Epithelial cell of proximal tubule (primary cell): ENCODE measurements at regions not wholly inside any gene's neighbourhood (a gene's known extent, or its start where the extent isn't known, plus 50 kb on each side); places are given as distances from the start of the nearest gene placed in this dataset.
A peak's percentile ranks its signal among the peaks of the same experiment; 100 is the strongest.

ENCODE experiments used
- DNase-seq: peaks from one replicate; pipeline ENCODE4 v3.0.0-alpha.2; 2011; ENCODE audit warnings: low read depth
- H3K4me3 ChIP-seq: 2 replicates; pipeline ENCODE4 v1.5.1; 2011; ENCODE audit warnings: low read depth, mild to moderate bottlenecking, low read length
- TF ChIP-seq, protein P1 (sequence below): conservative IDR thresholded peaks from 2 replicates; pipeline ENCODE4 v1.5.1; 2012; ENCODE audit warnings: low read depth, mild to moderate bottlenecking, low read length

DNA sequence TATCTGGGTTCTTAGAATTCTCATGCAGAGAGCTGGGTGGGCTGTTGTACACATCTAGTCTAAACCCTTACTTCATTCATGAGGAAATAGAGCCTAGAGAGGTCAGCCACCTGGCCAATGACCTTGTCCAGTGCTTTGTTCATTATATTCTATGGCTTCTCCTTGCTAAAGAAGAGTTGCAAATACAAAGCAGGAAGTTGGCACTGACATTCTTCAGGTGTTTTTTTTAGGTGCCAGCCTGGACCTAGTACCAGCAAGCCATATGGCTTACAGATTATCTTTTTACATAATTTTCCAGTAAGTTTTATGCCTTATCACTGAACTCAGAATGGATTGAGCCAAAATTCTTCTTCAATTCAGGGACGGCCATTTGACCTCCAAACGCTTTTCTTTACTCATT is 54.7 kb upstream of the PGM2 start:
- TF ChIP-seq, protein P1, sequence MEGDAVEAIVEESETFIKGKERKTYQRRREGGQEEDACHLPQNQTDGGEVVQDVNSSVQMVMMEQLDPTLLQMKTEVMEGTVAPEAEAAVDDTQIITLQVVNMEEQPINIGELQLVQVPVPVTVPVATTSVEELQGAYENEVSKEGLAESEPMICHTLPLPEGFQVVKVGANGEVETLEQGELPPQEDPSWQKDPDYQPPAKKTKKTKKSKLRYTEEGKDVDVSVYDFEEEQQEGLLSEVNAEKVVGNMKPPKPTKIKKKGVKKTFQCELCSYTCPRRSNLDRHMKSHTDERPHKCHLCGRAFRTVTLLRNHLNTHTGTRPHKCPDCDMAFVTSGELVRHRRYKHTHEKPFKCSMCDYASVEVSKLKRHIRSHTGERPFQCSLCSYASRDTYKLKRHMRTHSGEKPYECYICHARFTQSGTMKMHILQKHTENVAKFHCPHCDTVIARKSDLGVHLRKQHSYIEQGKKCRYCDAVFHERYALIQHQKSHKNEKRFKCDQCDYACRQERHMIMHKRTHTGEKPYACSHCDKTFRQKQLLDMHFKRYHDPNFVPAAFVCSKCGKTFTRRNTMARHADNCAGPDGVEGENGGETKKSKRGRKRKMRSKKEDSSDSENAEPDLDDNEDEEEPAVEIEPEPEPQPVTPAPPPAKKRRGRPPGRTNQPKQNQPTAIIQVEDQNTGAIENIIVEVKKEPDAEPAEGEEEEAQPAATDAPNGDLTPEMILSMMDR = no peak
- DNase-seq = no peak
- no peak overlapping the region for H3K4me3 ChIP-seq

DNA sequence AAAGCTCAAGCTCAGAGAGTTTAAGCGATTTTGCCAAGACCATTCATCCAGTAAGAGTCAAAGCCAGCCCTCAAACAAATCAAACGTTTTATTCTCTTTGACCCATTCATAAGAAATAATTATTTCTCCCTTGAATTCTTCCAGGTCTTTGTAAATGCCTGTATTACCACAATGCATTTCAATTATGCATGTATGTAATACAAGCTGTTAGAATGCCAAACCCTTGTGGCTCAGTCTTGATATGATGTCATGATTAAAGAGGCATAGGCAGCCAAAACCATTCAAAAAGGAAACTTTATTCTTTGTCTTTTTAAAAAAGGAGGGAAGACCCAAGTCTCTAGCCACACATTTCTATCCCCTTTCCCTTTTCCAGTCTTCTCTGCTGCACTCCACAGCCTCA is 56.5 kb upstream of the PGM2 start:
- no peak overlapping the region for H3K4me3 ChIP-seq
- TF ChIP-seq, protein P1 = no peak
- no peak for DNase-seq

DNA sequence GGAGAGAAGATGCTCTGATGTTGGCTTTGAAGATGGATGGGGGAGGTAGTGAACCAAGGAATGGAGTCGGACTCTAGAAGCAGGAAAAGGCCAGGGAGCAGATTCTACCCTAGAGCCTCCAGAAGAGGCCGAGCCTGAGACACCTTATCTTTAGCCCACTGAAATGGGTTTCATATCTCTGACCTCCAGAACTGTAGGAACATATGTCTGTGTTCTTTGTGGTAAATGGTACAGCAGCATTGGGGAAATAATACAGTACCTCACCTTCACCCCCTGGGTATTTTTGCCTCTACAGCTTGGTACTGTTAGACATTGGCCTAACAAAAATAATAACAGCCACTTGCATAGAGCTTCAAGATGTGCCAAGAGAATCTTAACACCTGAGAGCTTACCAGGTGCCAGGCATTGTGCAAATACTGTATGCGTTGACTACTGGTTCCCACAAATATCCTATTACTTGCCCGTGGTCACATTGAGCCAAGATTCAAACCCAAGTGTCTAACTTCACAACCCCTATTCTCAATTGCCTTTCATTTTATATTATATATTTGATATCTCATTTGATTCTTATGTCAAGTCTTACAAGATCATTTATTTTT is 57.0 kb upstream of the PGM2 start:
- TF ChIP-seq, protein P1 = no peak

DNA sequence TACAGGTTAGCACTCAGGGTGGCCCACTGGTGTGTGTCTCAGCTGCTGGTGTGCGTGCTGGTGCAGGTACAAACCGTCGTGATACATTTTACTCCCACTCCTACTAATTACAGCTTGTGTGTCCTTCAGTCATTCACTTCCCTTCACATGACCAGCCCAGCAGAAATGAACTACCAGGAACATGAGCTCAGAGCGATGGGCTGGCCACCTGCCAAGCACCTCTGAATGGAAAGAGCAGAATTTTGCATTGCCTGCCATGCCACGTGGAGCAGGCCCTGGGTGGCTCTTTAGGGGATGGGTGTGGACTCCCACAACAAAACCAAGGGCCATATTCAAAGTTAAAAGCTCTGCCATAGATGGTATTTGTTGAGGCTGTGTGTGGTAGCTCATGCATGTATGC is 58.9 kb upstream of the PGM2 start:
- peak; percentile 45 for DNase-seq
- no peak overlapping the region for H3K4me3 ChIP-seq
- TF ChIP-seq, protein P1 = no peak

More for the DNA sequence above, 57.0 kb upstream of the PGM2 start:
- no peak for DNase-seq
- H3K4me3 ChIP-seq = no peak overlapping the region

DNA sequence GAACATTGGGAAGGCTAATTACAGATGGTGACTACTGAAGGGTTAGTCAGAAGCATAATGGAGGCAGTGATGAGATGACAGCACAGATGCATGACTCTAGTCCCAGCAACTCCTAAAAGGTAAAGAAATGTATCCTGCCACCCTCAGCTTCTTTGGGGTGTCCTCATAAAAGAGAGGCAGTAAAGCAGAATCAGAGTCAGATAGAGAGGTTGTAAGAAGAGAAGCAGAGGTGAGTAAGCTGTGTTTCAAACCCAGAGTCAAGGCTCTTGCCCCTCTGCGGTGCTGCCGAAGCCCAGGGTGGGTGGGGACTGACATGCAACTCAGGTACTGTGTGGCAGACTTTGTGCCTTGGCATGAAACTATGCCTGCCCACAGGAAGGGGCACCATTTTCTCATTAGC is 59.5 kb upstream of the PGM2 start:
- no peak for DNase-seq
- no peak overlapping the region for H3K4me3 ChIP-seq
- TF ChIP-seq, protein P1 = no peak

DNA sequence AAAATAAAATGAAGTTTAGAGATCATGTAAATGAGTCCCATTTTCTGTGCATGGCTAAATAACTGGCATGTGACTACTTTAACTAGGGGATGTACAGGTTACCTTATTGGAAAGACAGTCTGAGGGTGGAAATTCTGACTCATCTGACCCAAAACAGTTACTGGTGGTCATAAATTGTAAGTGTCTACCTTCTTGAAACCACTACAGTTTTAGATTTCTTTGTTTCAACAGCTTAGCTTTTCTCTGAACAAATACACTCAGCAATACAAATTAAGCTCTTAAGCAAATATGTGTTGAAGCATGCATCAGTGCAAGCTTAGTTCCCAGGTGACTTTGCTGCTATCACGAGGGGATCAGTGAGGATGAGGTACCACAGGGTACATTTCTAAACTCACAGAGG is 60.7 kb upstream of the PGM2 start:
- DNase-seq = no peak
- no peak overlapping the region for H3K4me3 ChIP-seq
- TF ChIP-seq, protein P1 = no peak

DNA sequence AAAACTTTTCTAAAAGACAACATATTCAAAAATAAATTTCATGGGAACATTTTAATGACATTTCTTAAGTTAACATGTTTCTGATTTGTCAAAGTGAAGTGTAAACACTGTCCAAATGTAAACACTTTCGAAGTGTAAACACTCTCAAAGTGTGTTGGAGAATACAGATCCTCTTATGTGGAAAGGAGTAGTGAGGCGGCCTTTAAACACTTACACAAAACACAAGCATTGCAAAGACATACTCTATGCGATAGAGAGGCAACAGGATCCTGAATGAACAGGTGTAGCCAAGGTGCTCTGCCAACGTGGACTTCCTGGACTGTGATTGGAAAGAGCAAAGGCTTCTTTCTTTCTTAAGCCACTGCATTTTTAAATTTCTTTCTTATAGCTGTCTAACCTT is 62.7 kb upstream of the PGM2 start:
- DNase-seq = no peak
- TF ChIP-seq, protein P1 = no peak
- H3K4me3 ChIP-seq = no peak overlapping the region
